Kasumi-1 (cell line): ENCODE measurements at regions not wholly inside any gene's neighbourhood (a gene's known extent, or its start where the extent isn't known, plus 50 kb on each side); places are given as distances from the start of the nearest gene placed in this dataset.

Experiments
- DNase-seq, 2 experiments: peaks; one replicate each; lab custom pipeline; 2025; lab: John Stamatoyannopoulos, UW

DNA sequence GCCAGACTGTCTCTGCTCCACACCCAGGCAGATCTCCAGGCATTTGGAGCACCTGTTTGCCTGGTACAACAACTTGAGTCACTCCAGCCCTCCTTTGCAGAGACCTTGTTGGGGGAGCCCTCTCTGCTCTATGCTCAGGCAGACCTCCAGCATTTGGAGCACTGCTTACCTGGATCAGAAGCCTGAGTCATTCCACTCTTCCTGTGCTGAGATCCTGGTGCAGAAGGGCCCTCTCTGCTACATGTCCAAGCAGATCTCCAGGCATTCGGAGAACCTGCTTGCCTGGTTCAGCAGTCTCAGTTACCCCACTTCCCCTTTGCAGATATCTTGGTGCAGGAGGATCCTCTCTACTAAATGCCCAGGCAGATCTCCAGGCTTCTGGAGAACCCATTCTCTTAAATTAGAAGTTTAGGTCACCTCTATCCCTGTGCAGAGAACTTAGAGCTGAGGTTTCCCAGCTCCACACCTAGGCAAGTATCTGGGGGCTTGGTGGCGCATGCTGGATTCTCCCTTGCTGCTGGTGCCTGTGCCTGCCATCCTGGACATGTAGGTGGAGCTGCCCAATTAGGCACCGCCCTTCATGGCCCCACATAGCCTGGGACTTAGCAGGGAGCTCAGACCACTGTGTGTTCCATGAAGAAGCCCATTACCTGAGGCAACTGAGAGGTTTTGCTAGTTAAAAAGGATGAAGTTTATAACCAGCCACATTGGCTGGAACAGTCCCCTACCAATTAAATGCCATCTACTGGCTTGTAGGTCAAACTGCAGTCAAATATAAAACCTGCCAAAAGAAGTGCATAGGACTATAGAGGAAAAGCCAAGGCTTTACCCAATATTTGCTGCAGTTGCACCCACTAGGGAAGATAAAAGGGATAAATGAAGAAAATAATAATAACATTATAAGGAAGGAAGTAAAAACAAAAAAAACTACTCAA is 97.6 kb upstream of the SLITRK6 start:
- DNase-seq: peak; percentile 14 to 16

DNA sequence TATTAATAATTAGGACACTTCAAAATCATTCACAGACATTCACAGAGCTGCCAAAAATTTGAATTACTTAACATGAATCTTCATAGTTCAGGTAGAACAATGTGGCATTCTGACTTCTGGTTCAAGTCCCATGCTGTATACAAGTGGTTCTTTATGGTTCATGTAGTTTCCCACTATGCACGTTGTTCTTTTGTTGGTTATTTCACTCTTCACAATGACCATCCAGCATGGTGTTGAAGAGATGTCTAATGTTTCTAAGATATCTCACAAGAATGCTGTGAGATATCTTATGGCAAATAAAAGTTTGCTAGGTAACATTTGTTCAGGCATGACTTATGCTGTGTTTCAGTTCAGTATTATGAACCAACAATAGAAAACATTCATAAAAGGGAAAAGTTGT is 88.2 kb upstream of the SLITRK6 start:
- no peak for DNase-seq

DNA sequence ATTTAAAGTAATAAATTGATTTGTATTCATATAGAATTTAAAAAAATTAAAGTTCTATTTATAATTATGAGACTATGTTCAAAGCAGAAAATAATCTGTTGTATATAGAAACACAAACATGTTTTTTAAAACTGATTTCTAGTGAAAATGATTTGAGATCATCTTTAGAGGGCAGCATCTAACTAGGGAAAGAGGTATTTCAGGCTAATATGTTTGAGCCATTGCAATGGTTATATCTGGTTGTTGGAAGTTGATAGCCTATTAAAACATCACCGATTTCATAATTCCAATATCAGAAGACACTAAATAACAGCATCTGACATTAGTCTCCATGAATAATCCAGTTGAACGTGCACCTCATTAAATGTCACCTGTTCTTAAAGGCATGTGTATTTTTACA is 79.8 kb upstream of the SLITRK6 start:
- no peak for DNase-seq

DNA sequence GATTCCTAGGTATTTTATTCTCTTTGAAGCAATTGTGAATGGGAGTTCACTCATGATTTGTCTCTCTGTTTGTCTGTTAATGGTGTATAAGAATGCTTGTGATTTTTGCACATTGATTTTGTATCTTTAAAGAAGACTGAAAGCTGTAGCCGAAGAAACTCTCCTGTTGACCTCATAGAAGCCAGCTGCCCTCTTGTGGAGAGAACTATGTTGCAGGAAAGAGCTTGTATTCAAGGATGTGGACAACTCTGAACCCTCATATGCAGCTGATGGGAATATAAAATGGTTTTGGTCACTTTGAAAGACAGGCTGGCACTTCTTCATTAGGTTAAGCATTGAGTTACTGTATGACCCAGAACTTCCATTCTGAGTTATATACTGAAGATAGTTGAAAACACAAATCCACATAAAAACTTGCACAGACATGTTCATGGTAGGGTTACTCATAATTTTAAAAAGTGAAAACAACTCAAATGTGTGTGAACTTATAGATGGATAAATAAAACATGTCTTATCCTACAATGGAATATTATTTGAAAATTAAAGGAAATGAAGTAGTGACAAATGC is 65.8 kb upstream of the SLITRK6 start:
- peak; percentile 34 to 53 for DNase-seq

DNA sequence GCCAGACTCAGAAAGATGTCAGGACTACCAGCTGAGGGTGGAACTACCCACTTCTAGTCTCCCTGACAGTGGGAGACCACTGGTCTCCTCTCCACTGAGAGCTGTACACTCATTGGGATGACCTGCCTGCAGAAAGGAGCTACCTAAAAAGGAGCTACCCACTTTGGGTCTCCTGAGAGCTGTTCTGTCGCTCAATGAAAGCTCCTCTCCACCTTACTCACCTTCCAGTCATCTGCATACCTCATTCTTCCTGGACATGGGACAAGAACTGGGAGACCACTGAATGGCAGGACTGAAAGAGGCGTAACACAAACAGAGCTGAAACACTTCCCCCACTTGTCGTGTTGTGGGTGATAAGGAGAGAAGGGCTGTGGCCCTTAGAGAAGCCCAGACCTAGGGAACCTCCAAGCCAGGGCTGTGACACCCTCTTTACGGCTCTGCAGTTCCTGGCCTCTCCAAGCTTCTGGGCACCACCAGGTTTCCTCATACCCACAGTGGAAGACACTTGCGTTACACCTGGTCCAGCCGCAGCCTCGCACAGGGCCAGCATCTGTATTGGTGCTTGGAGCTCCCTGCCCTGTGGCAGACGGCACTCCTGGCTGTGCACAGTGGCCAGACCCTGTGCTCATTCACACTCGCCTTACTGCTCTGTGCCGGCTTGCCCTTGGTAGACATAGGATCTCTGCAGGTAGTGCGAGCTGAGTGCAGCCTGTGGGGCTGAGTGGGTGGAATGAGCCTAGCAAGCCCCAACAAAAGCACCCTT is 54.9 kb upstream of the SLITRK6 start:
- DNase-seq: no peak

DNA sequence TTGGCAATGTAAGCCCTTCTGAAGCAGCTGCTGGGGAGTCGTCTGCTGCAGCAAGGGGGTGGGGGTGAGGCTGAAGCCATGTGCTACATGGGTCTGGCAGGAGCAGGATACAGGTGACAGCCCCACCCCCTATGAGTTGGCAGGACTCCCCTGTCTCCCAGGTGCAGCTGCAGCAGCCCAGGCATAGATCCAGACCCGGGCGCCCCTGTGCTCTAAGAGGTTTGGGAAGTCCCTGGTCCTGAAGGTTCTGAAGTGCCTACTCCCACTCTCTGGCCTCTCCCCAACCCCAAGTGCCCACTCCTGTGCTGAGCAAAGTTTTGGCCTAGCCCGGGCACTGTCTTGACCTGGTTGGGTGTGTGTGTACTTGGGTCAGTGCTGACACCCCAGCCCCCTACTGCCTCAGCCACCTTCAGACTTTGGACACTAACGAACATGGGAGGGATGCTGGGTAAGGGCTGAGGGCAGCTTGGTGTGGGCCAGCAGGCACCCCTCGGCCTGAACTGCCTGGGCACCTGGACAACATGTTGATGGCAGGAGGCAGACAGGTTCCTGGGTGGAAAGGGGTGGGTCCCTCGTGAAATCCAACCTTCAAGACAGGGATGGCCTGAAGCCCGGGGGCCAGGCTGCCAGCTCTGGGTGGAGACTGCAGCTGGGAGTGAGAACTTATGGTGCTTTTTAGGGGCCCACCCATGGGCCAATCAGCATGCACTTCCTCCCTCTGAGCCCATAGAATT is 54.1 kb upstream of the SLITRK6 start:
- DNase-seq: no peak
